ENCODE measurements at regions not wholly inside any gene's neighbourhood (a gene's known extent, or its start where the extent isn't known, plus 50 kb on each side); places are given as distances from the start of the nearest gene placed in this dataset.

GRCh38 chr18:24826605-24827004 is 366.2 kb downstream of the HRH4 start:
- Histone ChIP-seq H3K4me1 (no peaks in the 10 kb centered on the region), H3K27ac (no peak overlapping the region), H3K9me3 (no peaks in the 10 kb centered on the region), H3K4me3 (no peak overlapping the region), H3K27me3 (no peaks in the 10 kb centered on the region), H3K36me3 (ENCODE audit: low read depth, missing control alignments) (no peaks in the 10 kb centered on the region)
- TF ChIP-seq POLR2A (IDR thresholded peaks at IDR 0.05) (no peak), CTCF (IDR thresholded peaks at IDR 0.05) (no peak)
- no peak for DNase-seq
- intact Hi-C loops (cut with DNase I; ENCODE audit: low total_unique reads) = no loop called here
- 75 to 85% methylated on average over 2 of the region's 2 CpGs for WGBS, 2 donors

GRCh38 chr18:24827501-24827900 is 367.1 kb downstream of the HRH4 start:
- H3K36me3 ChIP-seq (ENCODE audit: low read depth, missing control alignments) = no peaks in the 10 kb centered on the region
- no peaks in the 10 kb centered on the region for H3K9me3 ChIP-seq
- TF ChIP-seq CTCF (IDR thresholded peaks at IDR 0.05) (no peak), POLR2A (IDR thresholded peaks at IDR 0.05) (no peak)
- 82 to 86% methylated on average over 1 of the region's 1 CpG for WGBS, 2 donors
- H3K4me3 ChIP-seq = no peak overlapping the region
- no peak overlapping the region for H3K27ac ChIP-seq
- no peaks in the 10 kb centered on the region for H3K27me3 ChIP-seq
- H3K4me1 ChIP-seq = no peaks in the 10 kb centered on the region
- DNase-seq = no peak
- intact Hi-C loops (cut with DNase I; ENCODE audit: low total_unique reads) = no loop called here

GRCh38 chr18:24831081-24831480 is 370.6 kb downstream of the HRH4 start:
- H3K4me3 ChIP-seq = no peak overlapping the region
- TF ChIP-seq POLR2A (IDR thresholded peaks at IDR 0.05) (no peak), CTCF (IDR thresholded peaks at IDR 0.05) (no peak)
- 79% methylated on average over 6 of the region's 6 CpGs for WGBS, 2 donors
- H3K27me3 ChIP-seq = no peaks in the 10 kb centered on the region
- intact Hi-C loops (cut with DNase I; ENCODE audit: low total_unique reads) = no loop called here
- H3K4me1 ChIP-seq = no peaks in the 10 kb centered on the region
- DNase-seq = no peak
- no peaks in the 10 kb centered on the region for H3K36me3 ChIP-seq (ENCODE audit: low read depth, missing control alignments)
- no peaks in the 10 kb centered on the region for H3K9me3 ChIP-seq
- H3K27ac ChIP-seq = no peak overlapping the region

GRCh38 chr18:24831871-24832665 is 371.6 kb downstream of the HRH4 start:
- no peak overlapping the region for H3K4me3 ChIP-seq
- DNase-seq = no peak
- TF ChIP-seq POLR2A (IDR thresholded peaks at IDR 0.05) = no peak
- TF ChIP-seq CTCF (IDR thresholded peaks at IDR 0.05) = no peak
- H3K27ac ChIP-seq = no peak overlapping the region
- H3K4me1 ChIP-seq = no peaks in the 10 kb centered on the region
- intact Hi-C loops (cut with DNase I; ENCODE audit: low total_unique reads) = no loop called here
- H3K36me3 ChIP-seq (ENCODE audit: low read depth, missing control alignments) = no peaks in the 10 kb centered on the region
- no peaks in the 10 kb centered on the region for H3K9me3 ChIP-seq
- WGBS, 2 donors = 55 to 56% methylated on average over 11 of the region's 11 CpGs
- no peaks in the 10 kb centered on the region for H3K27me3 ChIP-seq

- intact Hi-C loops (cut with DNase I; ENCODE audit: low total_unique reads) = no loop called here
- TF ChIP-seq CTCF (IDR thresholded peaks at IDR 0.05) (no peak), POLR2A (IDR thresholded peaks at IDR 0.05) (no peak)
- no peak for DNase-seq
- WGBS, 2 donors = 70 to 80% methylated on average over 1 of the region's 1 CpG
- Histone ChIP-seq H3K4me3 (no peak overlapping the region), H3K27ac (no peak overlapping the region), H3K4me1 (no peaks in the 10 kb centered on the region), H3K27me3 (no peaks in the 10 kb centered on the region), H3K36me3 (ENCODE audit: low read depth, missing control alignments) (no peaks in the 10 kb centered on the region), H3K9me3 (no peaks in the 10 kb centered on the region)
Observed at GRCh38 chr18:24835751-24836150, 375.3 kb downstream of the HRH4 start.

Data from testis (tissue), 2 donors.